Prostate gland (tissue), 2 donors: ENCODE measurements at regions not wholly inside any gene's neighbourhood (a gene's known extent, or its start where the extent isn't known, plus 50 kb on each side); places are given as distances from the start of the nearest gene placed in this dataset.

Experiments
- DNase-seq: peaks from one replicate; pipeline ENCODE4 v3.0.0-alpha.2; 2019; ENCODE audit warnings: low spot score
- H3K27ac ChIP-seq, 2 donors: fragments of 200-600 bp; sonication (generic); 2 replicates each; pipeline ENCODE4 v1.5.1; 2017 to 2019
- H3K27me3 ChIP-seq: fragments of 200-600 bp; sonication (generic); replicated peaks from 2 replicates; pipeline ENCODE4 v1.5.1; 2019; ENCODE audit not compliant: insufficient read depth
- H3K36me3 ChIP-seq, 2 donors: fragments of 200-600 bp; sonication (generic); 1 replicate in 1 of 2; 2 replicates in 1 of 2; pipeline versions ENCODE4 v1.5.1 to v1.8.1; 2017 to 2019
- H3K4me1 ChIP-seq: fragments of 200-600 bp; sonication (generic); replicated peaks from 2 replicates; pipeline ENCODE4 v1.5.1; 2019
- H3K4me3 ChIP-seq, 2 donors: fragments of 200-600 bp; sonication (generic); 2 replicates each; pipeline ENCODE4 v1.5.1; 2017 to 2019
- H3K9me3 ChIP-seq: fragments of 200-600 bp; sonication (generic); 2 replicates; pipeline ENCODE4 v1.5.1; 2017
- POLR2A ChIP-seq: fragments of 450-650 bp; IDR thresholded peaks from one replicate; pipeline ENCODE4 v1.6.1; 2016; ENCODE audit warnings: antibody characterized with exemption, mild to moderate bottlenecking
- POLR2AphosphoS5 ChIP-seq: sonication (generic); formaldehyde crosslinking; IDR thresholded peaks from one replicate; pipeline ENCODE4 v1.6.1; 2017; ENCODE audit warnings: antibody characterized with exemption
- WGBS: methylation state at CpG from one replicate; pipeline ENCODE4 v1.1.5; 2018; 5-methylcytosine and 5-hydroxymethylcytosine counted together
- intact Hi-C: fragments of 100-400 bp; cut with DNase I; formaldehyde crosslinking; loops from one replicate; pipeline ENCODE4 v1.14.2; 2022
- TF ChIP-seq, protein P1 (sequence below), 4 experiments: fragments of 200-600 bp in 2 of 4; fragments of 450-650 bp in 2 of 4; sonication (generic) in 2 of 4; IDR thresholded peaks; 1 replicate in 3 of 4; 2 replicates in 1 of 4; pipeline ENCODE4 v1.5.1; 2016 to 2019; ENCODE audit warnings: antibody characterized with exemption in 4 of 4, mild to moderate bottlenecking in 2 of 4, moderate library complexity in 2 of 4

DNA sequence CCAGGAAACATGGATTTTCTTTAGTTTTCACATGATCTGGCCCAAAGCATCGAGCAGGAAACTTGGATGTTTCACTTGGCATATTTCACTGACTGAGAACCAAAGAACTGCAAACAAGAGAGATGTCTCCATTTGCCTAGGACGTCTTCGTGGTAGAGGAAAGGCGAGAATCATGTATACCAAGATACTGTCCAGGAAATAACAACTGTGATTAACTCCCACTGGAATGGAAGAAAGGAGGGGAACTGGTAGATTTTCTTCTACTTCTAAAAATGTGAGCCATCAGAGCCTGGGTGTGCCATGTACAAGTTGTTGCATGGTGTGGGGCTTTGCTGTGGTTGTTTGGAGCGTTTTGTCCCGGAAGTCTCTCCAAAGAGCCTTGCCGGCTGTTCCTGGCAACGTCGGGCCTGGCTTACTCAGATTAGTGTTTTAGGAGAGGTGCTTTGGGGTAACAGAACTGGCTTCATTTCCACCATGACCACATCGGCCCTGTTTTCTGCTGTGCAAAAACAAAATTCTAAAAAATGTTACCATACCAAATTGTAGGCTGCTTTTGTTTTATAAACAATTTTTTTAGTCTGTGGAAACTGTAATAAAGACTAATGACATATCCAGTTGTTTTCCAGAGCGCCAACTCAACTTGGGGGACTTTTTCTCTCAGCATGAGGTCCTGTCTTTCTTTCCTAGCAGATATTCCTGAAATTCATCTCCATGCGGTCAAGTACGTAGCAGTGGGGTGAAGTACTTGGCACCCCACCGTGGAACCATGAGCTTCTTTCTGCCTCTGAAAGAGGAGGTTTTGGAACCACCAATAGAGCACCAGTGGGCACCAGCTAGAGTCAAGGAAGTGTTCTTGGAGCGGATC, 118.3 kb downstream of the TM2D1 start:
- TF ChIP-seq POLR2A: no peak
- TF ChIP-seq, protein P1, sequence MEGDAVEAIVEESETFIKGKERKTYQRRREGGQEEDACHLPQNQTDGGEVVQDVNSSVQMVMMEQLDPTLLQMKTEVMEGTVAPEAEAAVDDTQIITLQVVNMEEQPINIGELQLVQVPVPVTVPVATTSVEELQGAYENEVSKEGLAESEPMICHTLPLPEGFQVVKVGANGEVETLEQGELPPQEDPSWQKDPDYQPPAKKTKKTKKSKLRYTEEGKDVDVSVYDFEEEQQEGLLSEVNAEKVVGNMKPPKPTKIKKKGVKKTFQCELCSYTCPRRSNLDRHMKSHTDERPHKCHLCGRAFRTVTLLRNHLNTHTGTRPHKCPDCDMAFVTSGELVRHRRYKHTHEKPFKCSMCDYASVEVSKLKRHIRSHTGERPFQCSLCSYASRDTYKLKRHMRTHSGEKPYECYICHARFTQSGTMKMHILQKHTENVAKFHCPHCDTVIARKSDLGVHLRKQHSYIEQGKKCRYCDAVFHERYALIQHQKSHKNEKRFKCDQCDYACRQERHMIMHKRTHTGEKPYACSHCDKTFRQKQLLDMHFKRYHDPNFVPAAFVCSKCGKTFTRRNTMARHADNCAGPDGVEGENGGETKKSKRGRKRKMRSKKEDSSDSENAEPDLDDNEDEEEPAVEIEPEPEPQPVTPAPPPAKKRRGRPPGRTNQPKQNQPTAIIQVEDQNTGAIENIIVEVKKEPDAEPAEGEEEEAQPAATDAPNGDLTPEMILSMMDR (IDR thresholded peaks at IDR 0.05): no peak
- DNase-seq: no peak
- Histone ChIP-seq H3K9me3 (no peaks in the 10 kb centered on the region), H3K27me3 (no peaks in the 10 kb centered on the region), H3K27ac (peak overlapping the region in 1 of 2 donors; percentile 2), H3K4me1 (no peaks in the 10 kb centered on the region), H3K4me3 (no peak overlapping the region), H3K36me3 (no peaks in the 10 kb centered on the region)
- intact Hi-C loops: loop anchor here (10.0 kb wide), 1 partner anchor 132 kb away; no protein-coding TSS in a partner anchor
- WGBS: 60% methylated on average over 15 of the region's 15 CpGs

GRCh38 chr1:61605607-61606321, 119.2 kb downstream of the TM2D1 start:
- no peaks in the 10 kb centered on the region for H3K9me3 ChIP-seq
- H3K4me1 ChIP-seq: no peaks in the 10 kb centered on the region
- H3K27ac ChIP-seq: no peak overlapping the region
- no peaks in the 10 kb centered on the region for H3K36me3 ChIP-seq
- H3K27me3 ChIP-seq: no peaks in the 10 kb centered on the region
- H3K4me3 ChIP-seq: no peak overlapping the region
- intact Hi-C loops: loop anchor here (10.0 kb wide), 1 partner anchor 131 kb away; no protein-coding TSS in a partner anchor
- DNase-seq: no peak
- WGBS: 56% methylated on average over 4 of the region's 4 CpGs
- no peak for TF ChIP-seq POLR2AphosphoS5

DNA sequence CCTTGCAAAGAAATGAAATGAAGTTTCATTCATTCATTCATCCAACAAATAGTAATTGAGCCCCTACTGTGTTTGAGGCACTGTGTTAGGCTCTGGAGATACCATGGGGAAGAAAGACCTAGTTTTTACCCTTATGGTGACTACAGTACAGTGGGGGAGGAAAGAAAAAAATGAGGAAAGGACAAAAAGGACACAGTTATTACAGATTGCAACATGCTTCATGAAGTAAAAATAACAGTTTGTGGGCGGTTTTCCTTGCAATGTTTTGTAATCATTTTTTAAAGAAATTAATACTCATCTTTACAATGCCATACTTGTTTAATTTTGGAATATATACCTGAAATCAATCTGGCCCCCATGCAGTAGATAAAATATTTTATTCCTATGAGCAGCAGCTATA, 120.3 kb downstream of the TM2D1 start:
- no peak for DNase-seq
- H3K9me3 ChIP-seq: no peaks in the 10 kb centered on the region
- no peak overlapping the region for H3K27ac ChIP-seq
- no peak for TF ChIP-seq POLR2A
- no peak for TF ChIP-seq POLR2AphosphoS5
- TF ChIP-seq, protein P1 (IDR thresholded peaks at IDR 0.05): no peak
- H3K27me3 ChIP-seq: no peaks in the 10 kb centered on the region
- H3K4me1 ChIP-seq: no peaks in the 10 kb centered on the region
- no peaks in the 10 kb centered on the region for H3K36me3 ChIP-seq
- WGBS: 90% methylated on average over 1 of the region's 1 CpG
- H3K4me3 ChIP-seq: no peak overlapping the region
- intact Hi-C loops: loop anchor here (10.0 kb wide), 1 partner anchor 130 kb away; no protein-coding TSS in a partner anchor

- Histone ChIP-seq H3K27ac (no peak overlapping the region), H3K27me3 (no peaks in the 10 kb centered on the region), H3K9me3 (no peaks in the 10 kb centered on the region), H3K4me1 (no peaks in the 10 kb centered on the region), H3K4me3 (no peak overlapping the region), H3K36me3 (no peaks in the 10 kb centered on the region)
- intact Hi-C loops: loop anchor here (10.0 kb wide), 1 partner anchor 129 kb away; no protein-coding TSS in a partner anchor
- no peak for DNase-seq
- no peak for TF ChIP-seq POLR2A
- no peak for TF ChIP-seq POLR2AphosphoS5
- TF ChIP-seq, protein P1 (IDR thresholded peaks at IDR 0.05): no peak
- WGBS: 95% methylated on average over 4 of the region's 4 CpGs
Measured at GRCh38 chr1:61604261-61604660, 120.7 kb downstream of the TM2D1 start.

- no peaks in the 10 kb centered on the region for H3K36me3 ChIP-seq
- no peak overlapping the region for H3K4me3 ChIP-seq
- H3K9me3 ChIP-seq: no peaks in the 10 kb centered on the region
- intact Hi-C loops: loop anchor here (10.0 kb wide), 1 partner anchor 128 kb away; no protein-coding TSS in a partner anchor
- no peak overlapping the region for H3K27ac ChIP-seq
- no peak for TF ChIP-seq POLR2AphosphoS5
- TF ChIP-seq, protein P1 (IDR thresholded peaks at IDR 0.05): no peak
- TF ChIP-seq POLR2A: no peak
- H3K4me1 ChIP-seq: no peaks in the 10 kb centered on the region
- DNase-seq: no peak
- no peaks in the 10 kb centered on the region for H3K27me3 ChIP-seq
- WGBS: over 99% methylated on average over 3 of the region's 3 CpGs
Measured at GRCh38 chr1:61602663-61603062, 122.3 kb downstream of the TM2D1 start.
